H1 (cell line): ENCODE measurements at regions not wholly inside any gene's neighbourhood (a gene's known extent, or its start where the extent isn't known, plus 50 kb on each side); places are given as distances from the start of the nearest gene placed in this dataset.

Source experiments
- CTCF ChIA-PET: fragments of 300-600 bp; sonication (Branson Sonifier 250); formaldehyde crosslinking; loops from one replicate; lab custom pipeline; 2021; ENCODE audit not compliant: partially characterized antibody; lab: Charles Lee
- POLR2A ChIA-PET: fragments of 300-600 bp; sonication (Branson Sonifier 250); formaldehyde crosslinking; loops from one replicate; lab custom pipeline; 2021; ENCODE audit warnings: inconsistent platforms; ENCODE audit not compliant: partially characterized antibody; lab: Charles Lee
- DNase-seq, 2 experiments: peaks; one replicate each; pipeline versions ENCODE4 v3.0.0 to v3.0.0-alpha.2; 2010 to 2022; ENCODE audit warnings: low spot score in 2 of 2, low read depth in 1 of 2, mixed read lengths in 1 of 2
- FAIRE-seq: peaks from 2 replicates; lab custom pipeline; 2011; peaks lifted over from hg19 to GRCh38; lab: Jason Lieb, UNC
- H2AFZ ChIP-seq: 2 replicates; pipeline ENCODE4 v1.8.1; 2012; ENCODE audit warnings: low read length, inconsistent platforms
- H2AK5ac ChIP-seq: 2 replicates; pipeline ENCODE4 v1.6.1; 2013; ENCODE audit warnings: low read depth, low read length
- H2BK120ac ChIP-seq: replicated peaks from 2 replicates; pipeline ENCODE3; 2013; ENCODE audit warnings: low read depth, low read length, inconsistent platforms
- H2BK12ac ChIP-seq: 2 replicates; pipeline ENCODE4 v1.6.1; 2013; ENCODE audit warnings: low read depth, low read length
- H2BK15ac ChIP-seq: 2 replicates; pipeline ENCODE4 v1.6.1; 2013; ENCODE audit warnings: low read length
- H2BK20ac ChIP-seq: 2 replicates; pipeline ENCODE4 v1.6.1; 2013; ENCODE audit warnings: low read length
- H2BK5ac ChIP-seq: 2 replicates; pipeline ENCODE4 v1.6.1; 2013; ENCODE audit warnings: low read depth, low read length
- H3K14ac ChIP-seq: 2 replicates; pipeline ENCODE4 v1.6.1; 2013; ENCODE audit warnings: inconsistent platforms; ENCODE audit not compliant: insufficient read length
- H3K18ac ChIP-seq: 2 replicates; pipeline ENCODE4 v1.6.1; 2013; ENCODE audit warnings: low read length; ENCODE audit errors: extremely low read depth
- H3K23ac ChIP-seq: 2 replicates; pipeline ENCODE4 v1.6.1; 2013; ENCODE audit warnings: inconsistent platforms; ENCODE audit not compliant: insufficient read length
- H3K23me2 ChIP-seq: 2 replicates; pipeline ENCODE4 v1.6.1; 2013; ENCODE audit warnings: low read depth, low read length
- H3K27ac ChIP-seq: 2 replicates; pipeline ENCODE4 v1.6.1; 2011; ENCODE audit warnings: low read depth, low read length, inconsistent platforms
- H3K27me3 ChIP-seq, 4 experiments: replicated peaks in 1 of 4; 1 replicate in 1 of 4; 2 replicates in 3 of 4; pipeline versions ENCODE4 v1.6.1 to v1.8.1; 2011 to 2013; ENCODE audit warnings: low read length in 3 of 4, mild to moderate bottlenecking in 3 of 4, inconsistent platforms in 2 of 4, mixed read lengths in 2 of 4, moderate library complexity in 1 of 4; ENCODE audit not compliant: control insufficient read depth in 3 of 4, insufficient read depth in 3 of 4; ENCODE audit errors: extremely low read depth in 1 of 4
- H3K36me3 ChIP-seq, 4 experiments: 2 replicates each; pipeline versions ENCODE4 v1.6.1 to v1.8.1; 2011 to 2013; ENCODE audit warnings: mild to moderate bottlenecking in 4 of 4, low read length in 3 of 4, moderate library complexity in 2 of 4, control low read depth in 1 of 4, inconsistent platforms in 1 of 4; ENCODE audit not compliant: insufficient read depth in 4 of 4, control insufficient read depth in 2 of 4
- H3K4ac ChIP-seq: replicated peaks from 2 replicates; pipeline ENCODE3; 2013; ENCODE audit warnings: low read length, low read depth, mixed read lengths, inconsistent platforms; ENCODE audit not compliant: insufficient read length
- H3K4me1 ChIP-seq, 4 experiments: replicated peaks in 1 of 4; 1 replicate in 1 of 4; 2 replicates in 3 of 4; pipeline versions ENCODE4 v1.6.1 to v1.8.1; 2011 to 2013; ENCODE audit warnings: low read length in 3 of 4, inconsistent platforms in 2 of 4, mixed read lengths in 1 of 4; ENCODE audit not compliant: insufficient read depth in 4 of 4, control insufficient read depth in 3 of 4
- H3K4me2 ChIP-seq, 2 experiments: 2 replicates each; pipeline versions ENCODE4 v1.6.1 to v1.8.1; 2011 to 2013; ENCODE audit warnings: low read depth in 2 of 2, low read length in 2 of 2, control low read depth in 1 of 2, inconsistent platforms in 1 of 2, mild to moderate bottlenecking in 1 of 2; ENCODE audit not compliant: insufficient read depth in 1 of 2
- H3K4me3 ChIP-seq, 4 experiments: fragments of 200-600, 300-600 bp in 1 of 4; sonication (generic), shearing (Covaris generic), sonication (Bioruptor Twin) in 1 of 4; 2 replicates each; pipeline versions ENCODE4 v1.5.1 to v1.8.1; 2011 to 2016; ENCODE audit warnings: low read length in 4 of 4, low read depth in 3 of 4, control low read depth in 2 of 4, inconsistent platforms in 2 of 4, mild to moderate bottlenecking in 2 of 4, mixed read lengths in 1 of 4, moderate library complexity in 1 of 4; ENCODE audit not compliant: insufficient read depth in 2 of 4; ENCODE audit errors: extremely low read depth in 1 of 4
- H3K56ac ChIP-seq: replicated peaks from 2 replicates; pipeline ENCODE3; 2013; ENCODE audit warnings: low read depth, mild to moderate bottlenecking, mixed read lengths, low read length, inconsistent platforms; ENCODE audit not compliant: insufficient read length
- H3K79me1 ChIP-seq: 2 replicates; pipeline ENCODE4 v1.6.1; 2013; ENCODE audit warnings: low read depth, low read length, control low read depth
- H3K79me2 ChIP-seq, 2 experiments: 2 replicates each; pipeline versions ENCODE4 v1.6.1 to v1.8.1; 2012 to 2013; ENCODE audit warnings: low read length in 2 of 2, mild to moderate bottlenecking in 2 of 2, inconsistent platforms in 1 of 2; ENCODE audit not compliant: insufficient read depth in 2 of 2, control insufficient read depth in 1 of 2
- H3K9ac ChIP-seq, 4 experiments: replicated peaks in 1 of 4; 1 replicate in 1 of 4; 2 replicates in 3 of 4; pipeline versions ENCODE4 v1.6.1 to v1.8.1; 2011 to 2013; ENCODE audit warnings: low read depth in 3 of 4, low read length in 3 of 4, control low read depth in 2 of 4, mild to moderate bottlenecking in 2 of 4, moderate library complexity in 2 of 4, inconsistent platforms in 1 of 4; ENCODE audit errors: extremely low read depth in 1 of 4
- H3K9me3 ChIP-seq, 2 experiments: 2 replicates each; pipeline versions ENCODE4 v1.6.1 to v1.8.1; 2012 to 2013; ENCODE audit warnings: mild to moderate bottlenecking in 2 of 2, moderate library complexity in 2 of 2, control low read depth in 1 of 2, inconsistent platforms in 1 of 2, low read depth in 1 of 2, low read length in 1 of 2, mixed read lengths in 1 of 2; ENCODE audit not compliant: insufficient read depth in 2 of 2
- H4K20me1 ChIP-seq, 2 experiments: replicated peaks in 1 of 2; 2 replicates each; pipeline versions ENCODE3 to v1.8.1; 2011 to 2013; ENCODE audit warnings: inconsistent platforms in 2 of 2, low read length in 2 of 2, mild to moderate bottlenecking in 1 of 2; ENCODE audit not compliant: insufficient read depth in 2 of 2, control insufficient read depth in 1 of 2
- H4K5ac ChIP-seq: 2 replicates; pipeline ENCODE4 v1.6.1; 2013; ENCODE audit warnings: low read length, low read depth, mixed read lengths, inconsistent platforms; ENCODE audit not compliant: insufficient read length
- H4K8ac ChIP-seq: 2 replicates; pipeline ENCODE4 v1.8.0; 2013; ENCODE audit warnings: mild to moderate bottlenecking, moderate library complexity, low read length, inconsistent platforms; ENCODE audit not compliant: insufficient read depth; ENCODE audit errors: extremely low read depth
- H4K91ac ChIP-seq: replicated peaks from 2 replicates; pipeline ENCODE3; 2013; ENCODE audit warnings: low read length, mixed read lengths, inconsistent platforms; ENCODE audit not compliant: insufficient read length
- CTBP2 ChIP-seq: IDR thresholded peaks from 2 replicates; pipeline ENCODE4 v1.7.0; 2011; ENCODE audit warnings: borderline replicate concordance, mild to moderate bottlenecking, moderate library complexity, mixed read lengths, low read length; ENCODE audit not compliant: insufficient read depth, insufficient read length
- CTCF ChIP-seq, 3 experiments: IDR thresholded peaks; 1 replicate in 2 of 3; 2 replicates in 1 of 3; pipeline versions ENCODE4 v1.5.1 to v1.6.1; 2011; ENCODE audit warnings: low read length in 3 of 3, mild to moderate bottlenecking in 3 of 3, inconsistent platforms in 2 of 3, low read depth in 1 of 3, moderate library complexity in 1 of 3; ENCODE audit not compliant: insufficient read depth in 1 of 3; ENCODE audit errors: control extremely low read depth in 1 of 3
- EP300 ChIP-seq, 2 experiments: IDR thresholded peaks; 1 replicate in 1 of 2; 2 replicates in 1 of 2; pipeline ENCODE4 v1.6.1; 2011 to 2012; ENCODE audit warnings: low read depth in 2 of 2, low read length in 2 of 2, mild to moderate bottlenecking in 2 of 2, borderline replicate concordance in 1 of 2, inconsistent platforms in 1 of 2, moderate library complexity in 1 of 2
- EZH2 ChIP-seq: fragments of 200-600 bp; sonication (generic); IDR thresholded peaks from 2 replicates; pipeline ENCODE4 v1.7.1; 2012; ENCODE audit warnings: low read depth, mild to moderate bottlenecking, moderate library complexity, low read length, inconsistent platforms; ENCODE audit not compliant: severe bottlenecking
- GTF2F1 ChIP-seq: IDR thresholded peaks from 2 replicates; pipeline ENCODE4 v1.6.1; 2012; ENCODE audit warnings: low read depth, low read length, improper control_type of control experiment, borderline replicate concordance
- MAX ChIP-seq: IDR thresholded peaks from 2 replicates; pipeline ENCODE4 v1.6.1; 2012; ENCODE audit warnings: inconsistent platforms
- PHF8 ChIP-seq: fragments of 200-600 bp; sonication (generic); conservative IDR thresholded peaks from 2 replicates; pipeline ENCODE4 v1.7.1; 2012; ENCODE audit warnings: low read depth, mild to moderate bottlenecking, inconsistent platforms, low read length, moderate library complexity
- RBBP5 ChIP-seq: IDR thresholded peaks from 2 replicates; pipeline ENCODE4 v1.7.1; 2012; ENCODE audit warnings: low read depth, mild to moderate bottlenecking, inconsistent platforms, low read length, moderate library complexity, borderline replicate concordance
- SIN3A ChIP-seq, 2 experiments: IDR thresholded peaks in 1 of 2; conservative IDR thresholded peaks in 1 of 2; 2 replicates each; pipeline ENCODE4 v1.6.1; 2011 to 2012; ENCODE audit warnings: low read length in 2 of 2, improper control_type of control experiment in 1 of 2, low read depth in 1 of 2, mild to moderate bottlenecking in 1 of 2
- SIRT6 ChIP-seq: IDR thresholded peaks from one replicate; pipeline ENCODE4 v1.7.1; 2012; ENCODE audit warnings: low read length, inconsistent platforms
- TAF1 ChIP-seq: IDR thresholded peaks from 2 replicates; pipeline ENCODE4 v1.6.1; 2011; ENCODE audit warnings: mild to moderate bottlenecking, low read depth, low read length

- Histone ChIP-seq H2BK5ac (no peak overlapping the region), H3K56ac (no peak overlapping the region), H3K27me3 (no peaks in the 10 kb centered on the region), H3K4ac (no peak overlapping the region), H2BK120ac (no peak overlapping the region), H3K9ac (no peak overlapping the region), H2AK5ac (no peak overlapping the region), H3K4me2 (no peak overlapping the region), H3K27ac (no peak overlapping the region), H3K18ac (no peak overlapping the region), H3K36me3 (no peaks in the 10 kb centered on the region), H2BK20ac (no peak overlapping the region), H3K4me1 (no peaks in the 10 kb centered on the region), H3K23me2 (no peaks in the 10 kb centered on the region), H4K5ac (no peak overlapping the region), H3K23ac (no peak overlapping the region), H4K8ac (no peak overlapping the region), H3K79me1 (no peaks in the 10 kb centered on the region), H2BK15ac (no peak overlapping the region), H3K9me3 (no peaks in the 10 kb centered on the region), H4K91ac (no peak overlapping the region), H2AFZ (no peak overlapping the region), H3K4me3 (no peak overlapping the region), H3K79me2 (no peaks in the 10 kb centered on the region), H4K20me1 (no peaks in the 10 kb centered on the region), H2BK12ac (no peak overlapping the region), H3K14ac (no peak overlapping the region)
- FAIRE-seq (no peak), DNase-seq (no peak)
- CTCF ChIA-PET, result interaction anchor here (0.9 kb wide), 1 partner anchor 153 kb away, joined by 5 read pairs; no protein-coding TSS in a partner anchor
- POLR2A ChIA-PET, result no interaction called here
- no peak for TF ChIP-seq EZH2
- no peak for TF ChIP-seq GTF2F1
- no peak for TF ChIP-seq TAF1
- TF ChIP-seq MAX, result no peak
- TF ChIP-seq RBBP5, result no peak
- no peak for TF ChIP-seq PHF8
- TF ChIP-seq CTCF (IDR thresholded peaks at IDR 0.05; ENCODE audit: control extremely low read depth in 1 of 3, insufficient read depth in 1 of 3, low read depth in 1 of 3, low read length in 3 of 3), result no peak
- TF ChIP-seq EP300 (IDR thresholded peaks at IDR 0.05; ENCODE audit: borderline replicate concordance in 1 of 2, low read depth in 2 of 2, low read length in 2 of 2), result no peak
- TF ChIP-seq SIN3A (conservative IDR thresholded peaks at IDR 0.05 in 1 of 2, IDR thresholded peaks at IDR 0.05 in 1 of 2; ENCODE audit: low read depth in 1 of 2, low read length in 2 of 2), result no peak
- no peak for TF ChIP-seq SIRT6
- no peak for TF ChIP-seq CTBP2
Measured at GRCh38 chr7:15937571-15937970, 251.1 kb upstream of the MEOX2 start.
